Neural cell (in vitro differentiated cells): ENCODE measurements at regions not wholly inside any gene's neighbourhood (a gene's known extent, or its start where the extent isn't known, plus 50 kb on each side); places are given as distances from the start of the nearest gene placed in this dataset.
"Not testable (repeated sequence)": the region's sequence is repeated elsewhere in the genome, so short reads cannot be mapped to it uniquely, and the experiment has no call there.

Experiments used
- H2AFZ ChIP-seq: fragments of 200-600, 300-800 bp; sonication (generic), shearing (Covaris generic); 2 replicates; pipeline ENCODE4 v1.6.0; 2014; ENCODE audit warnings: low read depth, mild to moderate bottlenecking, antibody characterized with exemption, low read length, moderate library complexity
- H3F3A ChIP-seq: fragments of 200-600 bp; shearing (Covaris generic); 2 replicates; pipeline ENCODE4 v1.6.1; 2016; ENCODE audit warnings: mild to moderate bottlenecking, moderate library complexity, mixed read lengths, antibody characterized with exemption, low read length; ENCODE audit not compliant: insufficient read depth, poor library complexity, severe bottlenecking
- H3K27ac ChIP-seq: fragments of 200-600, 300-800 bp; sonication (generic), shearing (Covaris generic); 2 replicates; pipeline ENCODE4 v1.5.1; 2014; ENCODE audit warnings: mild to moderate bottlenecking, low read length, moderate library complexity
- H3K27me3 ChIP-seq: fragments of 300-800, 200-600 bp; sonication (generic), shearing (Covaris generic); 2 replicates; pipeline ENCODE4 v1.6.0; 2014; ENCODE audit warnings: mild to moderate bottlenecking, low read depth, low read length, moderate library complexity; ENCODE audit not compliant: insufficient read depth
- H3K36me3 ChIP-seq: fragments of 300-800, 200-600 bp; sonication (generic), shearing (Covaris generic); 2 replicates; pipeline ENCODE4 v1.5.1; 2014; ENCODE audit warnings: mild to moderate bottlenecking, antibody characterized with exemption, low read length, moderate library complexity; ENCODE audit not compliant: insufficient read depth
- H3K4me2 ChIP-seq: fragments of 300-800, 200-600 bp; sonication (generic), shearing (Covaris generic); 2 replicates; pipeline ENCODE4 v1.6.0; 2014; ENCODE audit warnings: mild to moderate bottlenecking, low read length
- H3K4me3 ChIP-seq: fragments of 300-800, 200-600 bp; sonication (generic), shearing (Covaris generic); 2 replicates; pipeline ENCODE4 v1.5.1; 2014; ENCODE audit warnings: mild to moderate bottlenecking, low read length, moderate library complexity
- H3K79me2 ChIP-seq: fragments of 200-600 bp; shearing (Covaris generic); replicated peaks from 2 replicates; pipeline ENCODE4 v1.6.0; 2014; ENCODE audit warnings: mild to moderate bottlenecking, low read length, moderate library complexity; ENCODE audit not compliant: insufficient read depth
- H3K9ac ChIP-seq: fragments of 300-800, 200-600 bp; sonication (generic), shearing (Covaris generic); 2 replicates; pipeline ENCODE4 v1.6.1; 2016; ENCODE audit warnings: mild to moderate bottlenecking, low read length, mixed read lengths
- H3K9me2 ChIP-seq: fragments of 200-600 bp; shearing (Covaris generic); 2 replicates; pipeline ENCODE4 v1.6.1; 2016; ENCODE audit warnings: mild to moderate bottlenecking, low read length, mixed read lengths; ENCODE audit not compliant: insufficient read depth
- H3K9me3 ChIP-seq: fragments of 200-600, 300-800 bp; sonication (generic), shearing (Covaris generic); 2 replicates; pipeline ENCODE4 v1.6.1; 2016; ENCODE audit warnings: mild to moderate bottlenecking, mixed run types, low read length, moderate library complexity, mixed read lengths
- H4K20me1 ChIP-seq: fragments of 200-600 bp; shearing (Covaris generic); 2 replicates; pipeline ENCODE4 v1.6.1; 2016; ENCODE audit warnings: mild to moderate bottlenecking, mixed run types; ENCODE audit not compliant: insufficient read depth
- CTCF ChIP-seq: fragments of 450-650 bp; IDR thresholded peaks from 2 replicates; pipeline ENCODE4 v1.5.1; 2014; ENCODE audit warnings: antibody characterized with exemption, mild to moderate bottlenecking, moderate library complexity; ENCODE audit not compliant: poor library complexity, severe bottlenecking
- EP300 ChIP-seq: fragments of 450-650 bp; conservative IDR thresholded peaks from 2 replicates; pipeline ENCODE4 v1.6.1; 2014; ENCODE audit warnings: antibody characterized with exemption, mild to moderate bottlenecking, moderate library complexity; ENCODE audit not compliant: poor library complexity, severe bottlenecking
- EZH2 ChIP-seq: fragments of 200-600, 300-800 bp; shearing (Covaris generic), sonication (generic); IDR thresholded peaks from 2 replicates; pipeline ENCODE4 v1.6.1; 2014; ENCODE audit warnings: antibody characterized with exemption, low read length, borderline replicate concordance, mild to moderate bottlenecking; ENCODE audit not compliant: insufficient read depth, poor library complexity, severe bottlenecking
- MXI1 ChIP-seq: fragments of 450-650 bp; conservative IDR thresholded peaks from 2 replicates; pipeline ENCODE4 v1.6.1; 2014; ENCODE audit warnings: antibody characterized with exemption, mild to moderate bottlenecking; ENCODE audit not compliant: poor library complexity, severe bottlenecking
- POLR2AphosphoS5 ChIP-seq: IDR thresholded peaks from 2 replicates; pipeline ENCODE4 v1.6.1; 2012
- RAD21 ChIP-seq: fragments of 450-650 bp; conservative IDR thresholded peaks from 2 replicates; pipeline ENCODE4 v1.6.1; 2014; ENCODE audit warnings: antibody characterized with exemption, mild to moderate bottlenecking, moderate library complexity
- REST ChIP-seq: IDR thresholded peaks from 2 replicates; pipeline ENCODE4 v1.6.1; 2012; ENCODE audit warnings: borderline replicate concordance
- SMC3 ChIP-seq: fragments of 450-650 bp; conservative IDR thresholded peaks from 2 replicates; pipeline ENCODE4 v1.6.1; 2014; ENCODE audit warnings: antibody characterized with exemption, mild to moderate bottlenecking, moderate library complexity; ENCODE audit not compliant: poor library complexity
- TAF1 ChIP-seq: IDR thresholded peaks from 2 replicates; pipeline ENCODE4 v1.6.1; 2012; ENCODE audit warnings: low read depth

- Histone ChIP-seq H3K36me3 (no peaks in the 10 kb centered on the region), H3K9ac (no peak overlapping the region), H4K20me1 (no peaks in the 10 kb centered on the region), H3F3A (no peaks in the 10 kb centered on the region), H2AFZ (no peak overlapping the region), H3K27ac (no peak overlapping the region), H3K4me3 (no peak overlapping the region), H3K4me2 (no peak overlapping the region), H3K9me3 (no peaks in the 10 kb centered on the region), H3K79me2 (no peaks in the 10 kb centered on the region), H3K9me2 (no peaks in the 10 kb centered on the region), H3K27me3 (no peaks in the 10 kb centered on the region)
- no peak for TF ChIP-seq TAF1
- TF ChIP-seq MXI1 = no peak
- TF ChIP-seq RAD21 = no peak
- TF ChIP-seq CTCF = no peak
- TF ChIP-seq EP300 = no peak
- no peak for TF ChIP-seq POLR2AphosphoS5
- no peak for TF ChIP-seq SMC3
- no peak for TF ChIP-seq EZH2
- TF ChIP-seq REST = no peak
Measured at GRCh38 chr16:47903470-47903869, 252.3 kb downstream of the ABCC12 start.

DNA sequence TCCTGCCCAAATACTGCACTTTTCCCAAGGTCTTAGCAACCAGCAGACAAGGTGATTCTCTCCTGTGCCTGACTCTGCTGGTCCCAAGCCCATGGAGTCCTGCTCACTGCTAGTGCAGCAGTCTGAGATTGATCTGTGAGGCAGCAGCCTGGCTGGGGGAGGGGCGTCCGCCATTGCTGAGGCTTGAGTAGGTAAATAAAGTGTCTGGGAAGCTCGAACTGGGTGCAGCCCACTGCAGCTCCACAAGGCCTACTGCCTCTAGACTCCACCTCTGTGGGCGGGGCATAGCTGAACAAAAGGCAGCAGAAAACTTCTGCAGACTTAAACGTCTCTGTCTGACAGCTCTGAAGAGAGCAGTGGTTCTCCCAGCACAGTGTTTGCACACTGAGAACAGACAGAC lies 258.7 kb downstream of the ABCC12 start:
- H3K4me2 ChIP-seq, H3K79me2 ChIP-seq, H3K9ac ChIP-seq, H2AFZ ChIP-seq, H4K20me1 ChIP-seq, H3K9me2 ChIP-seq, H3K4me3 ChIP-seq, H3K27me3 ChIP-seq, H3K36me3 ChIP-seq, H3K9me3 ChIP-seq, H3F3A ChIP-seq, H3K27ac ChIP-seq: not testable (repeated sequence)

DNA sequence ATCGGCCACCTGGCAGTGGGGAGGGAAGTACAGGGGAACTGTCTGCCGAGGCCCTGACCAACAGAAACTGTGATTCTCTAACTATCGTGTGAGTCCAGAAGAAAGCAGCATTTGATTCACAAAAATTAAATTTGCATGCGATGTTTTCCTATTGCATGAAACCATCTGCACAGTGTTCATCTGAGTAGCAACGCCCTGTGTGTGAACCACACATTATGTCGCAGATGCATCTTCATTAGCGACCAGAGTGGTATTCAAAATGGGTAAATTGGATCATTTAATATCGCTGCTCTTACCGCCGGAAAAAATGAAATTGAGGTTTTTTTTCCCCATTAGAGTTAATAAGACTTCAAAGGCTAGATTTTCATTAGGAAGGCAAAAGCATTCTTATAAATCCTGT lies 260.6 kb downstream of the ABCC12 start:
- Histone ChIP-seq H3K4me2 (no peak overlapping the region), H3K36me3 (no peaks in the 10 kb centered on the region), H2AFZ (no peak overlapping the region), H4K20me1 (no peaks in the 10 kb centered on the region), H3K9ac (no peak overlapping the region), H3K27ac (no peak overlapping the region), H3F3A (no peaks in the 10 kb centered on the region), H3K4me3 (no peak overlapping the region), H3K9me2 (no peaks in the 10 kb centered on the region), H3K27me3 (no peaks in the 10 kb centered on the region), H3K9me3 (no peaks in the 10 kb centered on the region), H3K79me2 (no peaks in the 10 kb centered on the region)
- TF ChIP-seq POLR2AphosphoS5 = no peak
- no peak for TF ChIP-seq REST
- no peak for TF ChIP-seq RAD21
- no peak for TF ChIP-seq EZH2
- no peak for TF ChIP-seq SMC3
- TF ChIP-seq EP300 = no peak
- TF ChIP-seq TAF1 = no peak
- no peak for TF ChIP-seq CTCF
- no peak for TF ChIP-seq MXI1
